ENCODE measurements at regions not wholly inside any gene's neighbourhood (a gene's known extent, or its start where the extent isn't known, plus 50 kb on each side); places are given as distances from the start of the nearest gene placed in this dataset.

GRCh38 chr22:48500471-48501230, 1327.0 kb downstream of the BRD1 start:
- no peaks in the 10 kb centered on the region for H3K9me3 ChIP-seq (ENCODE audit: control insufficient read depth, insufficient read depth, low read depth, low read length)
- H3K4me3 ChIP-seq (ENCODE audit: low read depth, low read length) = no peak overlapping the region
- ChIA-PET CTCF (interaction anchor here (0.6 kb wide), 1 partner anchor 11 kb away, joined by 3 read pairs; no protein-coding TSS in a partner anchor), POLR2A (no interaction called here)
- TF ChIP-seq ZBTB20 (tag by site-specific recombination; IDR thresholded peaks at IDR 0.05) (no peak), ZNF114 (tag by site-specific recombination; IDR thresholded peaks at IDR 0.05) (no peak), ZSCAN16 (tag by site-specific recombination; IDR thresholded peaks at IDR 0.05) (no peak), BCL11A (tag by site-specific recombination; IDR thresholded peaks at IDR 0.05; ENCODE audit: low read depth) (no peak), ZNF341 (tag by site-specific recombination; IDR thresholded peaks at IDR 0.05; ENCODE audit: low read depth) (no peak), ZNF558 (tag by site-specific recombination; IDR thresholded peaks at IDR 0.05) (no peak), ZBTB44 (tag by site-specific recombination; IDR thresholded peaks at IDR 0.05) (no peak), ZNF658 (tag by site-specific recombination; IDR thresholded peaks at IDR 0.05) (no peak), ZNF140 (tag by site-specific recombination; IDR thresholded peaks at IDR 0.05) (no peak), ZNF76 (tag by site-specific recombination; IDR thresholded peaks at IDR 0.05; ENCODE audit: borderline replicate concordance, low read depth) (no peak), ZNF391 (tag by site-specific recombination; IDR thresholded peaks at IDR 0.05; ENCODE audit: borderline replicate concordance, low read depth) (no peak)
- no peak overlapping the region for H3K27ac ChIP-seq (ENCODE audit: extremely low read depth, low read depth, low read length)
- H3K36me3 ChIP-seq (ENCODE audit: control insufficient read depth in 2 of 2, insufficient read depth in 1 of 2, low read length in 2 of 2) = no peaks in the 10 kb centered on the region
- no peaks in the 10 kb centered on the region for H3K4me1 ChIP-seq (ENCODE audit: control insufficient read depth, insufficient read depth, low read length)

- Histone ChIP-seq H3K9me3 (ENCODE audit: control insufficient read depth, insufficient read depth, low read depth, low read length) (no peaks in the 10 kb centered on the region), H3K36me3 (ENCODE audit: control insufficient read depth in 2 of 2, insufficient read depth in 1 of 2, low read length in 2 of 2) (no peaks in the 10 kb centered on the region), H3K4me1 (ENCODE audit: control insufficient read depth, insufficient read depth, low read length) (no peaks in the 10 kb centered on the region), H3K27ac (ENCODE audit: extremely low read depth, low read depth, low read length) (no peak overlapping the region), H3K4me3 (ENCODE audit: low read depth, low read length) (no peak overlapping the region)
- CTCF ChIA-PET = no interaction called here
- POLR2A ChIA-PET = no interaction called here
- no peak for TF ChIP-seq ZFP41 (tag by site-specific recombination; IDR thresholded peaks at IDR 0.05; ENCODE audit: borderline replicate concordance)
- TF ChIP-seq ZBTB26 (tag by site-specific recombination; optimal IDR thresholded peaks at IDR 0.05) = no peak
- TF ChIP-seq ZNF366 (tag by site-specific recombination; conservative IDR thresholded peaks at IDR 0.05) = no peak
- no peak for TF ChIP-seq SP7 (tag by site-specific recombination; IDR thresholded peaks at IDR 0.05)
- TF ChIP-seq KLF16 (tag by site-specific recombination; IDR thresholded peaks at IDR 0.05) = no peak
- TF ChIP-seq ZNF133 (tag by site-specific recombination; IDR thresholded peaks at IDR 0.05) = no peak
- no peak for TF ChIP-seq MEIS1 (CRISPR knock-in tag; IDR thresholded peaks at IDR 0.05; ENCODE audit: borderline replicate concordance)
- no peak for TF ChIP-seq ZNF18 (tag by site-specific recombination; IDR thresholded peaks at IDR 0.05)
- no peak for TF ChIP-seq ZNF16 (tag by site-specific recombination; IDR thresholded peaks at IDR 0.05; ENCODE audit: low read depth)
- no peak for TF ChIP-seq ZNF529 (tag by site-specific recombination; IDR thresholded peaks at IDR 0.05; ENCODE audit: insufficient replicate concordance)
- no peak for TF ChIP-seq ZBTB11 (tag by site-specific recombination; conservative IDR thresholded peaks at IDR 0.05; ENCODE audit: low read depth)
- no peak for TF ChIP-seq ZNF426 (tag by site-specific recombination; IDR thresholded peaks at IDR 0.05)
- TF ChIP-seq ZNF114 (tag by site-specific recombination; IDR thresholded peaks at IDR 0.05) = no peak
- no peak for TF ChIP-seq ZNF19 (tag by site-specific recombination; IDR thresholded peaks at IDR 0.05; ENCODE audit: low read depth)
These were observed 1327.9 kb downstream of the BRD1 start for GRCh38 chr22:48499456-48500425.
